Rectal smooth muscle tissue (tissue), 1 donor: ENCODE measurements at regions not wholly inside any gene's neighbourhood (a gene's known extent, or its start where the extent isn't known, plus 50 kb on each side); places are given as distances from the start of the nearest gene placed in this dataset.

Source experiments
- H3K27ac ChIP-seq: one replicate; pipeline ENCODE4 v1.7.0; 2013; ENCODE audit warnings: low read depth, low read length, inconsistent platforms
- H3K27me3 ChIP-seq: one replicate; pipeline ENCODE4 v1.7.0; 2013; ENCODE audit warnings: low read length; ENCODE audit not compliant: control insufficient read depth, insufficient read depth
- H3K36me3 ChIP-seq: one replicate; pipeline ENCODE4 v1.7.0; 2013; ENCODE audit warnings: low read length; ENCODE audit not compliant: control insufficient read depth, insufficient read depth
- H3K4me1 ChIP-seq: one replicate; pipeline ENCODE4 v1.7.0; 2013; ENCODE audit warnings: low read length; ENCODE audit not compliant: control insufficient read depth, insufficient read depth
- H3K4me3 ChIP-seq: one replicate; pipeline ENCODE4 v1.7.0; 2013; ENCODE audit warnings: low read length
- H3K9ac ChIP-seq: one replicate; pipeline ENCODE4 v1.7.0; 2013; ENCODE audit warnings: low read length

- no peaks in the 10 kb centered on the region for H3K36me3 ChIP-seq
- no peak overlapping the region for H3K9ac ChIP-seq
- no peaks in the 10 kb centered on the region for H3K27me3 ChIP-seq
- no peak overlapping the region for H3K27ac ChIP-seq
- H3K4me3 ChIP-seq: no peak overlapping the region
- H3K4me1 ChIP-seq: no peaks in the 10 kb centered on the region
Measured at GRCh38 chr11:15772981-15773380, 583.4 kb downstream of the SOX6 start.

DNA sequence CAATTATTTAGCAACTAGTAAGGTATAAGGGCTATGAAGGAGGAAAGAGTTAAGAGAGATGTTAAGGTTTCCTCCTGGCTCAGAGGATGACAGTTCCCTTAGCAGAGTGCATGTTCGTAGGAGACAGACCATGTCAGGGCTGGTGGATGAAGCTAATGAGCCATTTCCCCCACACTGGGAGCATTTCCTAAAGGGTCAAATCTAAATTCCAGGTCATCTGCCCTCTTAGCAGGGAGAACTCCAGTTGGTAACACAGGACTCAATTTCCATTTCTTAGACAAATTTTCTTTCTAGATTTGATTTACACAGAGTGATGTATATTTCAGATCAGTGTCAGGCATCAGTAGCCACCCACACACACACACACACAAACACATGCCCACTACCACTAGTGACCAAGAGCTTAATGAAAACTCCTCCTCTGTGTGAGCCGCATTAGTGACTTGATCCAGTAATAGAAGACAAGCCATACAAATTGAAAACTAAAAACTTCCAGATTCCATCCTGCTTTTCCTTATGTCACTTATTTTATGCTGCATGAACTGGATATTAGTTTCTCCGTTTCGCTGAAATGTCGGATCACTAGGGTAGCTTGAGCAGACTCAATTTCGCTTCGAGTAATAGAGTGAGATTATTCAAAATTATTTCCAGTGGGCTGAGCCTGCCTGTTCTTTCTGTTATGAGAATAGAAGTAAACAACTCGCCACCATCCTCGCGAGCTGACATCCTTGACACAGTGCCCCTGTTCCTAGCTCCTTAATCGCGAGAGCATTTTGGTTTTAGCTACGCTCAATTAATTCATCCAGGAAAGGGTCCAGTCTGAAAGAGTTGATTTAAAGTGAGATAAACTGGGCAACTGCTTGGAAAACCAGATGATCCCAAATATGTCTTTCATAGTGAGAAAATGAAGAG lies 582.6 kb downstream of the SOX6 start:
- no peaks in the 10 kb centered on the region for H3K36me3 ChIP-seq
- H3K4me3 ChIP-seq: no peak overlapping the region
- no peak overlapping the region for H3K9ac ChIP-seq
- H3K27me3 ChIP-seq: no peaks in the 10 kb centered on the region
- no peaks in the 10 kb centered on the region for H3K4me1 ChIP-seq
- no peak overlapping the region for H3K27ac ChIP-seq

DNA sequence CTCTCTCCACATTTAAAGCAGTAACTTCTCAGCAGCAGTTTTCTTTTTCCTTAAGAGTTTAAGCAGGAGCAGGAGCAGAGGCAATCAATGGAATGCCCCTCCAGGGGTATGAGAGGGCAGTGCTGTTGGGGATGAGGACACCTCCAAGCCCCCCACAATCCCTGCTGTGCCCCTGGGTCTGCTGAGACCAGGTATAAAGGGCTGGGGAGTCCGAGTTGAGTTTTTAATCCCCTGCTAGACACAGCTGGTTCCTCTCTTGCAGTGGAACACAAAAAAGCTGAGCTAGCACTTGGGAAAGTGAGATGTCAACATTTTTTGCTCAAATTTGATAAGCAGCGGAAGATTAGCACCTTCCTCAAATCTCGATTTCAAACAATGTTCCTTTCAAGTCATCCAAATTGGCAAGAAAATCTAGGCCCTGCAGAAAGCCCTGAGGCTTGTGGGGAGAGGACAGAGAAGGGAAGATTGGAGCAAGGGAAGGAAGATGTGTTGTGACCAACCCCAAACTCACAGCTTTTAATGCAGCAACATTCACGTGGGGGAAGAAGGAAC lies 581.9 kb downstream of the SOX6 start:
- Histone ChIP-seq H3K9ac (no peak overlapping the region), H3K27ac (peak overlapping the region; percentile 7), H3K4me1 (no peaks in the 10 kb centered on the region), H3K4me3 (no peak overlapping the region), H3K36me3 (no peaks in the 10 kb centered on the region), H3K27me3 (no peaks in the 10 kb centered on the region)

DNA sequence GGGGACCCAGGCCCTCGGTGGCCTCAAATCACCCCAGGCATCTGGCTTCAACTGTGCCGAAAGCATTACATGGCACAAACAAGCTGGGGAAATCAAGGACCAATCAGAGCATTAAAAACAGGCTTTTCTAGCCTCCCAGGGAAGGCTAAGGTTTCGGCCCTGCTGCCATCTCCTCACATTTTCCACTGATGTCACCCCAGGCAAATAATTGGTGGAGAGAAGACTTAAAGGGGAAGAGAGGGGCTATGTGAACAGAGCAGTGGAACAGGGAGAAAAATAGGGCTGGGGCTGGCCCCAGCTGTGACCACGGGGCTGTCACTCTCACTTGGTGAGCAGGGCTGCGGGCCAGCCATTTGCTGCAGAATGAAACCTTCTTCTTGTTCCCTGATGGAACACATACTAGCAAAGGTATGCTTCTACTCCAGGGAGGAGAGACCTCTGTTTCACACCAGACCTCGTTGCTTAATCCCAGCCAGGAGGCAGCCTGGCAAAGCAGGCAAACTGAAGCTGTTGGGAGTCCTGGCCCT lies 581.3 kb downstream of the SOX6 start:
- Histone ChIP-seq H3K36me3 (no peaks in the 10 kb centered on the region), H3K27me3 (no peaks in the 10 kb centered on the region), H3K9ac (no peak overlapping the region), H3K4me3 (no peak overlapping the region), H3K4me1 (no peaks in the 10 kb centered on the region), H3K27ac (no peak overlapping the region)

- no peaks in the 10 kb centered on the region for H3K36me3 ChIP-seq
- H3K27me3 ChIP-seq: no peaks in the 10 kb centered on the region
- H3K27ac ChIP-seq: no peak overlapping the region
- no peaks in the 10 kb centered on the region for H3K4me1 ChIP-seq
- no peak overlapping the region for H3K9ac ChIP-seq
- H3K4me3 ChIP-seq: no peak overlapping the region
Measured at GRCh38 chr11:15775797-15776196, 580.5 kb downstream of the SOX6 start.

- Histone ChIP-seq H3K27me3 (no peaks in the 10 kb centered on the region), H3K4me1 (no peaks in the 10 kb centered on the region), H3K36me3 (no peaks in the 10 kb centered on the region), H3K9ac (no peak overlapping the region), H3K27ac (no peak overlapping the region), H3K4me3 (no peak overlapping the region)
Measured at GRCh38 chr11:15776366-15776765, 580.0 kb downstream of the SOX6 start.

GRCh38 chr11:15779518-15779917 lies 576.8 kb downstream of the SOX6 start:
- Histone ChIP-seq H3K4me1 (no peaks in the 10 kb centered on the region), H3K27ac (no peak overlapping the region), H3K4me3 (no peak overlapping the region), H3K9ac (no peak overlapping the region), H3K27me3 (no peaks in the 10 kb centered on the region), H3K36me3 (no peaks in the 10 kb centered on the region)

- Histone ChIP-seq H3K4me3 (no peak overlapping the region), H3K4me1 (no peaks in the 10 kb centered on the region), H3K27me3 (no peaks in the 10 kb centered on the region), H3K36me3 (no peaks in the 10 kb centered on the region), H3K27ac (no peak overlapping the region), H3K9ac (no peak overlapping the region)
Measured at GRCh38 chr11:15780382-15780781, 576.0 kb downstream of the SOX6 start.

- Histone ChIP-seq H3K4me1 (no peaks in the 10 kb centered on the region), H3K27me3 (no peaks in the 10 kb centered on the region), H3K27ac (no peak overlapping the region), H3K36me3 (no peaks in the 10 kb centered on the region), H3K9ac (no peak overlapping the region), H3K4me3 (no peak overlapping the region)
Measured at GRCh38 chr11:15780837-15781236, 575.5 kb downstream of the SOX6 start.

DNA sequence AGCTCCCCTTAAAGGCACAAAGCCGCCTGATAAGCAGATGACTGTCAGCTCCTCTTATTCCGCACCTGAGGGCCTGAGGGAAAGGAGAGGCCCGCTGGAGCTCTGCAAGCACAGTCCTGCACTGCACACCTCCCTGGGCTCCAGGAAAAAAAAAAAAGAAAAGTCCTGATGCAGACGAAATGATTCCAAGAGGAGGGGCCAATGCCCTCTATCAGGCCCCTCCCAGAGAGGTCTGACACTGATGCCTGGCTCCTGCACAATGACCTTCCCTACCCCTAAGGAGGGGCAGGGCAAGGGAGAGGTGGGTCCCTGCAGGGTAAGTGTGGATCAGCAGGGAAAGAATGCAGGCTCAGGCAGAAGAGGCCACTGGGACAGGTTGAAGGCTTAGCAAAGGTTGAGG lies 572.7 kb downstream of the SOX6 start:
- no peaks in the 10 kb centered on the region for H3K4me1 ChIP-seq
- no peak overlapping the region for H3K4me3 ChIP-seq
- H3K27me3 ChIP-seq: no peaks in the 10 kb centered on the region
- no peak overlapping the region for H3K9ac ChIP-seq
- H3K27ac ChIP-seq: no peak overlapping the region
- no peaks in the 10 kb centered on the region for H3K36me3 ChIP-seq

- Histone ChIP-seq H3K27me3 (no peaks in the 10 kb centered on the region), H3K9ac (no peak overlapping the region), H3K36me3 (no peaks in the 10 kb centered on the region), H3K4me3 (no peak overlapping the region), H3K4me1 (no peaks in the 10 kb centered on the region), H3K27ac (no peak overlapping the region)
Measured at GRCh38 chr11:15793043-15793996, 563.0 kb downstream of the SOX6 start.
